ENCODE measurements at regions not wholly inside any gene's neighbourhood (a gene's known extent, or its start where the extent isn't known, plus 50 kb on each side); places are given as distances from the start of the nearest gene placed in this dataset.

GRCh38 chr6:54629131-54629530, 217.4 kb upstream of the FAM83B start:
- DNase-seq (ENCODE audit: low read depth in 4 of 4, low spot score in 3 of 4) = no peak

- no peak for DNase-seq (ENCODE audit: low read depth in 4 of 4, low spot score in 3 of 4)
Observed at GRCh38 chr6:54632984-54633565, 213.5 kb upstream of the FAM83B start.

GRCh38 chr6:54633601-54634000, 213.0 kb upstream of the FAM83B start:
- DNase-seq (ENCODE audit: low read depth in 4 of 4, low spot score in 3 of 4) = no peak

GRCh38 chr6:54640911-54641310, 205.7 kb upstream of the FAM83B start:
- no peak for DNase-seq (ENCODE audit: low read depth in 4 of 4, low spot score in 3 of 4)

- DNase-seq (ENCODE audit: low read depth in 4 of 4, low spot score in 3 of 4) = peak in 1 of 4 donors; percentile 15
Observed at GRCh38 chr6:54646069-54646950, 200.3 kb upstream of the FAM83B start.

- DNase-seq (ENCODE audit: low read depth in 4 of 4, low spot score in 3 of 4) = no peak
Observed at GRCh38 chr6:54646951-54647664, 199.5 kb upstream of the FAM83B start.

GRCh38 chr6:54654381-54654780, 192.2 kb upstream of the FAM83B start:
- DNase-seq (ENCODE audit: low read depth in 4 of 4, low spot score in 3 of 4) = no peak

- peak in 3 of 4 donors; percentile 7 to 18 (median 17) for DNase-seq (ENCODE audit: low read depth in 4 of 4, low spot score in 3 of 4)
Observed at GRCh38 chr6:54655162-54655561, 191.4 kb upstream of the FAM83B start.

- DNase-seq (ENCODE audit: low read depth in 4 of 4, low spot score in 3 of 4) = no peak
Observed at GRCh38 chr6:54665278-54665677, 181.3 kb upstream of the FAM83B start.

GRCh38 chr6:54680531-54680930, 166.0 kb upstream of the FAM83B start:
- no peak for DNase-seq (ENCODE audit: low read depth in 4 of 4, low spot score in 3 of 4)

- DNase-seq (ENCODE audit: low read depth in 4 of 4, low spot score in 3 of 4) = no peak
Observed at GRCh38 chr6:54681267-54681666, 165.3 kb upstream of the FAM83B start.

- no peak for DNase-seq (ENCODE audit: low read depth in 4 of 4, low spot score in 3 of 4)
Observed at GRCh38 chr6:54681987-54682386, 164.6 kb upstream of the FAM83B start.

- DNase-seq (ENCODE audit: low read depth in 4 of 4, low spot score in 3 of 4) = no peak
Observed at GRCh38 chr6:54689620-54690019, 157.0 kb upstream of the FAM83B start.

GRCh38 chr6:54690596-54690995, 156.0 kb upstream of the FAM83B start:
- DNase-seq (ENCODE audit: low read depth in 4 of 4, low spot score in 3 of 4) = no peak

- DNase-seq (ENCODE audit: low read depth in 4 of 4, low spot score in 3 of 4) = no peak
Observed at GRCh38 chr6:54694928-54695532, 151.5 kb upstream of the FAM83B start.

GRCh38 chr6:54695815-54696214, 150.8 kb upstream of the FAM83B start:
- no peak for DNase-seq (ENCODE audit: low read depth in 4 of 4, low spot score in 3 of 4)

- DNase-seq (ENCODE audit: low read depth in 4 of 4, low spot score in 3 of 4) = no peak
Observed at GRCh38 chr6:54697424-54697823, 149.1 kb upstream of the FAM83B start.

- DNase-seq (ENCODE audit: low read depth in 4 of 4, low spot score in 3 of 4) = no peak
Observed at GRCh38 chr6:54698974-54699373, 147.6 kb upstream of the FAM83B start.

GRCh38 chr6:54700158-54700557, 146.4 kb upstream of the FAM83B start:
- no peak for DNase-seq (ENCODE audit: low read depth in 4 of 4, low spot score in 3 of 4)

GRCh38 chr6:54702772-54703171, 143.8 kb upstream of the FAM83B start:
- DNase-seq (ENCODE audit: low read depth in 4 of 4, low spot score in 3 of 4) = no peak

GRCh38 chr6:54706391-54706790, 140.2 kb upstream of the FAM83B start:
- no peak for DNase-seq (ENCODE audit: low read depth in 4 of 4, low spot score in 3 of 4)
